ENCODE measurements at regions not wholly inside any gene's neighbourhood (a gene's known extent, or its start where the extent isn't known, plus 50 kb on each side); places are given as distances from the start of the nearest gene placed in this dataset.
"Not testable (repeated sequence)": the region's sequence is repeated elsewhere in the genome, so short reads cannot be mapped to it uniquely, and the experiment has no call there.

- TF ChIP-seq CTCF (IDR thresholded peaks at IDR 0.05; ENCODE audit: insufficient read depth, low read length) (no peak), SPI1 (IDR thresholded peaks at IDR 0.05; ENCODE audit: borderline replicate concordance, low read depth) (no peak), POLR2AphosphoS5 (IDR thresholded peaks at IDR 0.05; ENCODE audit: low read depth) (no peak), REST (IDR thresholded peaks at IDR 0.05; ENCODE audit: insufficient replicate concordance, low read depth) (no peak), GABPA (IDR thresholded peaks at IDR 0.05; ENCODE audit: low read depth) (no peak)
- H3K27me3 ChIP-seq (ENCODE audit: insufficient read depth, poor library complexity, severe bottlenecking): no peaks in the 10 kb centered on the region
Measured at GRCh38 chr21:17682924-17683323, 70.2 kb upstream of the BTG3 start.

GRCh38 chr21:17679002-17679600 lies 66.4 kb upstream of the BTG3 start:
- peak; percentile 28 to 39 for DNase-seq (ENCODE audit: low read depth in 1 of 2, low spot score in 1 of 2)
- no peak overlapping the region for H3K4me3 ChIP-seq (replicated peaks; ENCODE audit: insufficient read depth, low read length)
- TF ChIP-seq GABPA (IDR thresholded peaks at IDR 0.05; ENCODE audit: low read depth) (no peak), CTCF (IDR thresholded peaks at IDR 0.05; ENCODE audit: insufficient read depth, low read length) (peak; percentile 39)

More at GRCh38 chr21:17682924-17683323, 70.2 kb upstream of the BTG3 start:
- DNase-seq (ENCODE audit: low read depth in 1 of 2, low spot score in 1 of 2): no peak
- Histone ChIP-seq H3K27ac (replicated peaks) (no peak overlapping the region), H3K4me3 (replicated peaks; ENCODE audit: insufficient read depth, low read length) (no peak overlapping the region)

GRCh38 chr21:17676930-17677329 lies 64.2 kb upstream of the BTG3 start:
- not testable (repeated sequence) for DNase-seq (ENCODE audit: low read depth in 1 of 2, low spot score in 1 of 2); H3K4me3 ChIP-seq (replicated peaks; ENCODE audit: insufficient read depth, low read length); H3K27ac ChIP-seq (replicated peaks); H3K27me3 ChIP-seq (ENCODE audit: insufficient read depth, poor library complexity, severe bottlenecking)

More at GRCh38 chr21:17679002-17679600, 66.4 kb upstream of the BTG3 start:
- Histone ChIP-seq H3K27ac (replicated peaks) (no peak overlapping the region), H3K27me3 (ENCODE audit: insufficient read depth, poor library complexity, severe bottlenecking) (no peaks in the 10 kb centered on the region)

- no peak overlapping the region for H3K27ac ChIP-seq (replicated peaks)
- H3K27me3 ChIP-seq (ENCODE audit: insufficient read depth, poor library complexity, severe bottlenecking): no peaks in the 10 kb centered on the region
- TF ChIP-seq REST (IDR thresholded peaks at IDR 0.05; ENCODE audit: insufficient replicate concordance, low read depth): no peak
- TF ChIP-seq CTCF (IDR thresholded peaks at IDR 0.05; ENCODE audit: insufficient read depth, low read length): no peak
- TF ChIP-seq GABPA (IDR thresholded peaks at IDR 0.05; ENCODE audit: low read depth): no peak
- no peak for TF ChIP-seq SPI1 (IDR thresholded peaks at IDR 0.05; ENCODE audit: borderline replicate concordance, low read depth)
- no peak for TF ChIP-seq POLR2AphosphoS5 (IDR thresholded peaks at IDR 0.05; ENCODE audit: low read depth)
- no peak for DNase-seq (ENCODE audit: low read depth in 1 of 2, low spot score in 1 of 2)
- H3K4me3 ChIP-seq (replicated peaks; ENCODE audit: insufficient read depth, low read length): no peak overlapping the region
Measured at GRCh38 chr21:17674106-17674505, 61.4 kb upstream of the BTG3 start.
